Gastroesophageal sphincter (tissue), 4 donors: ENCODE measurements at regions not wholly inside any gene's neighbourhood (a gene's known extent, or its start where the extent isn't known, plus 50 kb on each side); places are given as distances from the start of the nearest gene placed in this dataset.

Source experiments
- ATAC-seq: fragments of 150-250 bp; one replicate; pipeline ENCODE4 v1.9.1; 2016; ENCODE audit warnings: mild to moderate bottlenecking, moderate library complexity
- H3K27ac ChIP-seq, 4 donors: fragments of 200-600 bp; sonication (generic) in 3 of 4; 1 replicate in 3 of 4; 2 replicates in 1 of 4; pipeline ENCODE4 v1.5.1; 2016 to 2019
- H3K27me3 ChIP-seq: fragments of 200-600 bp; sonication (generic); one replicate; pipeline ENCODE4 v1.5.1; 2019
- H3K36me3 ChIP-seq, 2 donors: fragments of 200-600 bp; sonication (generic); one replicate each; pipeline ENCODE4 v1.5.1; 2019; ENCODE audit warnings: control low read depth in 1 of 2
- H3K4me1 ChIP-seq, 3 donors: fragments of 200-600 bp; sonication (generic); 1 replicate in 2 of 3; 2 replicates in 1 of 3; pipeline ENCODE4 v1.5.1; 2016 to 2019; ENCODE audit warnings: control low read depth in 2 of 3
- H3K4me3 ChIP-seq, 2 donors: fragments of 200-600 bp; sonication (generic); one replicate each; pipeline ENCODE4 v1.5.1; 2019; ENCODE audit warnings: mild to moderate bottlenecking in 1 of 2, moderate library complexity in 1 of 2
- H3K9me3 ChIP-seq, 3 donors: fragments of 200-600 bp; sonication (generic); one replicate each; pipeline ENCODE4 v1.5.1; 2017 to 2019; ENCODE audit warnings: control low read depth in 2 of 3
- CTCF ChIP-seq, 4 experiments: fragments of 200-600 bp in 2 of 4; fragments of 450-650 bp in 2 of 4; sonication (generic) in 1 of 4; IDR thresholded peaks; one replicate each; pipeline ENCODE4 v1.5.1; 2017 to 2019; ENCODE audit warnings: antibody characterized with exemption in 4 of 4, mild to moderate bottlenecking in 2 of 4, moderate library complexity in 2 of 4
- EP300 ChIP-seq: sonication (generic); formaldehyde crosslinking; IDR thresholded peaks from one replicate; pipeline ENCODE4 v1.6.1; 2017; ENCODE audit warnings: antibody characterized with exemption, mild to moderate bottlenecking
- POLR2A ChIP-seq, 2 donors: fragments of 450-650 bp; IDR thresholded peaks; one replicate each; pipeline ENCODE4 v1.6.1; 2017; ENCODE audit warnings: antibody characterized with exemption in 2 of 2, mild to moderate bottlenecking in 2 of 2, moderate library complexity in 1 of 2
- POLR2AphosphoS5 ChIP-seq: sonication (generic); formaldehyde crosslinking; IDR thresholded peaks from one replicate; pipeline ENCODE4 v1.6.1; 2017; ENCODE audit warnings: antibody characterized with exemption
- WGBS, 2 donors: methylation state at CpG; one replicate each; pipeline ENCODE4 v1.1.5; 2018; ENCODE audit warnings: low coverage in 1 of 2; 5-methylcytosine and 5-hydroxymethylcytosine counted together

- no peak overlapping the region for H3K4me3 ChIP-seq
- H3K27me3 ChIP-seq = no peaks in the 10 kb centered on the region
- no peak overlapping the region for H3K27ac ChIP-seq
- H3K36me3 ChIP-seq = no peaks in the 10 kb centered on the region
- 69 to 91% methylated on average over 3 of the region's 3 CpGs for WGBS, 2 donors
- ATAC-seq = no peak
- no peaks in the 10 kb centered on the region for H3K9me3 ChIP-seq
- TF ChIP-seq EP300 (no peak), POLR2A (IDR thresholded peaks at IDR 0.05) (no peak), CTCF (IDR thresholded peaks at IDR 0.05) (no peak), POLR2AphosphoS5 (no peak)
- no peaks in the 10 kb centered on the region for H3K4me1 ChIP-seq
These were observed 839.2 kb upstream of the CELF2 start for GRCh38 chr10:10178476-10178875.

GRCh38 chr10:10193848-10194247, 823.8 kb upstream of the CELF2 start:
- no peak for ATAC-seq
- no peaks in the 10 kb centered on the region for H3K4me1 ChIP-seq
- H3K27me3 ChIP-seq = no peaks in the 10 kb centered on the region
- no peak overlapping the region for H3K4me3 ChIP-seq
- H3K9me3 ChIP-seq = no peaks in the 10 kb centered on the region
- no peak overlapping the region for H3K27ac ChIP-seq
- no peak for TF ChIP-seq POLR2AphosphoS5
- TF ChIP-seq CTCF (IDR thresholded peaks at IDR 0.05) = no peak
- TF ChIP-seq POLR2A (IDR thresholded peaks at IDR 0.05) = no peak
- no peak for TF ChIP-seq EP300
- WGBS, 2 donors = 67 to 88% methylated on average over 1 to 4 of the region's 4 CpGs
- no peaks in the 10 kb centered on the region for H3K36me3 ChIP-seq

- TF ChIP-seq POLR2AphosphoS5 = no peak
- TF ChIP-seq POLR2A (IDR thresholded peaks at IDR 0.05) = no peak
- no peaks in the 10 kb centered on the region for H3K4me1 ChIP-seq
- H3K27me3 ChIP-seq = no peaks in the 10 kb centered on the region
- no peaks in the 10 kb centered on the region for H3K9me3 ChIP-seq
- H3K4me3 ChIP-seq = no peak overlapping the region
- 89 to 95% methylated on average over 5 of the region's 5 CpGs for WGBS, 2 donors
- H3K36me3 ChIP-seq = no peaks in the 10 kb centered on the region
- no peak for ATAC-seq
- H3K27ac ChIP-seq = no peak overlapping the region
These were observed 821.0 kb upstream of the CELF2 start for GRCh38 chr10:10196701-10197100.

DNA sequence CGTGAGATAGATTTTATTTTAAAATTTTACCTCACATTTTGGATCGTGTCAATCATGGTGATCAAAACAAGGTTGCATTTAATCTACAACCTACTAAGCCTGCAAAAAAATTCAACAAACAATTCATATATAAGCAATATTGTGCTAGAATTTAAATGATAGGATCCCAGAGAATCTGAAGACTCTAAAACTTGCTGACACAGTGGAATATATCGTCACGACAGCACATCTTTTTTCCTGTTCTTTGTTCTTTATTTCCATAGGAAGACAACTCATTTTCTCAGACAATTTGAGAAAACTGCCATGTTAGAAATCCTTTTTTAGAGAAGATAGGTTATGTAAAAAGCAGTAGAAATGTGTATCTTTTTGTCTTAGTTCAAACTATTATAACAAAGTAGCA, 820.2 kb upstream of the CELF2 start:
- no peak overlapping the region for H3K4me3 ChIP-seq
- no peak for TF ChIP-seq CTCF (IDR thresholded peaks at IDR 0.05)
- no peak for TF ChIP-seq EP300
- H3K27ac ChIP-seq = no peak overlapping the region
- H3K4me1 ChIP-seq = no peaks in the 10 kb centered on the region
- no peak for ATAC-seq
- 85 to 92% methylated on average over 4 of the region's 4 CpGs for WGBS, 2 donors
- H3K36me3 ChIP-seq = no peaks in the 10 kb centered on the region
- H3K9me3 ChIP-seq = no peaks in the 10 kb centered on the region
- H3K27me3 ChIP-seq = no peaks in the 10 kb centered on the region

DNA sequence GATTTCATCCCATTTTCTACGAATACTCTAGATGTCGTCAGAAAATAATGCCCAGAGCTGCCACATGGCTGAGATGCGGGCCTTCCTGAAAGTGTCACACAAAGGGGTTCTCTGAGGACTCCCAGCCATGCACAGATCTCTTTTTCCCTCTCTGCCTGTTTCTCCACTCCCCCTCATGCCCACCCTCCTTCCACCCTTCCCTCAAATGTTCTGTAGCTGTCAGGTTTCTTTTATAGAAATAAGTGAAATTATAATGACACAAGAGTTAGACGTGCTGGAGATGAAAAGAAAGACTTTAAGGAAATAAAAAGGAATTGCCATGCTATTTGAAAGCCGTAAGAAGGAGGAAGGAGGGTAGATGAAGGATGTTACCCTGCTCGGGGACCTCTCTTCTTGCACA, 819.3 kb upstream of the CELF2 start:
- WGBS, 2 donors = 80 to 97% methylated on average over 3 to 6 of the region's 6 CpGs
- Histone ChIP-seq H3K27ac (no peak overlapping the region), H3K4me1 (no peaks in the 10 kb centered on the region), H3K27me3 (no peaks in the 10 kb centered on the region), H3K36me3 (no peaks in the 10 kb centered on the region), H3K4me3 (no peak overlapping the region), H3K9me3 (peaks cover 0 to under 1% (median 0%) of the 10 kb centered on the region in 3 donors)
- ATAC-seq = no peak
- TF ChIP-seq EP300 (no peak), POLR2AphosphoS5 (no peak), POLR2A (IDR thresholded peaks at IDR 0.05) (no peak), CTCF (IDR thresholded peaks at IDR 0.05) (no peak)

GRCh38 chr10:10204415-10204814, 813.3 kb upstream of the CELF2 start:
- WGBS, 2 donors = 87 to 95% methylated on average over 2 of the region's 2 CpGs
- no peak for ATAC-seq
- no peak overlapping the region for H3K27ac ChIP-seq
- H3K36me3 ChIP-seq = no peaks in the 10 kb centered on the region
- peaks cover 0 to 23% (median 0%) of the 10 kb centered on the region in 3 donors for H3K9me3 ChIP-seq
- TF ChIP-seq CTCF (IDR thresholded peaks at IDR 0.05) (no peak), POLR2A (IDR thresholded peaks at IDR 0.05) (no peak), EP300 (no peak), POLR2AphosphoS5 (no peak)
- H3K4me1 ChIP-seq = no peaks in the 10 kb centered on the region
- no peak overlapping the region for H3K4me3 ChIP-seq
- H3K27me3 ChIP-seq = no peaks in the 10 kb centered on the region
